ENCODE measurements at regions not wholly inside any gene's neighbourhood (a gene's known extent, or its start where the extent isn't known, plus 50 kb on each side); places are given as distances from the start of the nearest gene placed in this dataset.

GRCh38 chr3:74059923-74060600 lies 435.3 kb upstream of the PDZRN3 start:
- peaks cover 2% of the 10 kb centered on the region for H3K27me3 Mint-ChIP-seq (ENCODE audit: unreplicated experiment)
- no peak overlapping the region for H3K27ac Mint-ChIP-seq (ENCODE audit: unreplicated experiment)

GRCh38 chr3:74059301-74059922 lies 434.7 kb upstream of the PDZRN3 start:
- peaks cover 6% of the 10 kb centered on the region for H3K4me1 Mint-ChIP-seq (ENCODE audit: low read depth, unreplicated experiment)
- DNase-seq, result no peak
- H3K9me3 Mint-ChIP-seq (ENCODE audit: unreplicated experiment), result no peaks in the 10 kb centered on the region
- peaks cover 2% of the 10 kb centered on the region for H3K27me3 Mint-ChIP-seq (ENCODE audit: unreplicated experiment)
- no peak overlapping the region for H3K4me3 Mint-ChIP-seq (ENCODE audit: unreplicated experiment)
- no peaks in the 10 kb centered on the region for H3K36me3 Mint-ChIP-seq (ENCODE audit: unreplicated experiment)
- no peak for TF ChIP-seq CTCF (IDR thresholded peaks at IDR 0.05; ENCODE audit: partially characterized antibody, unreplicated experiment)
- H3K27ac Mint-ChIP-seq (ENCODE audit: unreplicated experiment), result no peak overlapping the region

More at GRCh38 chr3:74059923-74060600, 435.3 kb upstream of the PDZRN3 start:
- H3K36me3 Mint-ChIP-seq (ENCODE audit: unreplicated experiment), result no peaks in the 10 kb centered on the region
- DNase-seq, result no peak
- no peaks in the 10 kb centered on the region for H3K9me3 Mint-ChIP-seq (ENCODE audit: unreplicated experiment)
- TF ChIP-seq CTCF (IDR thresholded peaks at IDR 0.05; ENCODE audit: partially characterized antibody, unreplicated experiment), result no peak
- H3K4me1 Mint-ChIP-seq (ENCODE audit: low read depth, unreplicated experiment), result peaks cover 6% of the 10 kb centered on the region
- H3K4me3 Mint-ChIP-seq (ENCODE audit: unreplicated experiment), result no peak overlapping the region

- no peak overlapping the region for H3K27ac Mint-ChIP-seq (ENCODE audit: unreplicated experiment)
- H3K27me3 Mint-ChIP-seq (ENCODE audit: unreplicated experiment), result no peaks in the 10 kb centered on the region
- no peak for DNase-seq
- TF ChIP-seq CTCF (IDR thresholded peaks at IDR 0.05; ENCODE audit: partially characterized antibody, unreplicated experiment), result no peak
- no peaks in the 10 kb centered on the region for H3K36me3 Mint-ChIP-seq (ENCODE audit: unreplicated experiment)
- peaks cover 3% of the 10 kb centered on the region for H3K4me1 Mint-ChIP-seq (ENCODE audit: low read depth, unreplicated experiment)
- no peak overlapping the region for H3K4me3 Mint-ChIP-seq (ENCODE audit: unreplicated experiment)
- H3K9me3 Mint-ChIP-seq (ENCODE audit: unreplicated experiment), result no peaks in the 10 kb centered on the region
Observed at GRCh38 chr3:74057169-74057568, 432.4 kb upstream of the PDZRN3 start.

GRCh38 chr3:74055061-74055460 lies 430.3 kb upstream of the PDZRN3 start:
- Mint-ChIP-seq H3K4me3 (ENCODE audit: unreplicated experiment) (no peak overlapping the region), H3K27ac (ENCODE audit: unreplicated experiment) (no peak overlapping the region), H3K36me3 (ENCODE audit: unreplicated experiment) (no peaks in the 10 kb centered on the region), H3K9me3 (ENCODE audit: unreplicated experiment) (no peaks in the 10 kb centered on the region), H3K27me3 (ENCODE audit: unreplicated experiment) (no peaks in the 10 kb centered on the region), H3K4me1 (ENCODE audit: low read depth, unreplicated experiment) (no peaks in the 10 kb centered on the region)
- no peak for TF ChIP-seq CTCF (IDR thresholded peaks at IDR 0.05; ENCODE audit: partially characterized antibody, unreplicated experiment)
- no peak for DNase-seq

- Mint-ChIP-seq H3K27ac (ENCODE audit: unreplicated experiment) (no peak overlapping the region), H3K36me3 (ENCODE audit: unreplicated experiment) (no peaks in the 10 kb centered on the region), H3K4me1 (ENCODE audit: low read depth, unreplicated experiment) (no peaks in the 10 kb centered on the region), H3K9me3 (ENCODE audit: unreplicated experiment) (no peaks in the 10 kb centered on the region), H3K4me3 (ENCODE audit: unreplicated experiment) (no peak overlapping the region), H3K27me3 (ENCODE audit: unreplicated experiment) (no peaks in the 10 kb centered on the region)
- TF ChIP-seq CTCF (IDR thresholded peaks at IDR 0.05; ENCODE audit: partially characterized antibody, unreplicated experiment), result no peak
- no peak for DNase-seq
Observed at GRCh38 chr3:74054566-74054965, 429.8 kb upstream of the PDZRN3 start.
